SIG-M5 treated with dmso at 0.1 percent for 504 hours (cell line): ENCODE measurements at regions not wholly inside any gene's neighbourhood (a gene's known extent, or its start where the extent isn't known, plus 50 kb on each side); places are given as distances from the start of the nearest gene placed in this dataset.
"Not testable (repeated sequence)": the region's sequence is repeated elsewhere in the genome, so short reads cannot be mapped to it uniquely, and the experiment has no call there.

Experiments
- DNase-seq: peaks from one replicate; lab custom pipeline; 2025; ENCODE audit not compliant: unreplicated experiment; lab: John Stamatoyannopoulos, UW

DNA sequence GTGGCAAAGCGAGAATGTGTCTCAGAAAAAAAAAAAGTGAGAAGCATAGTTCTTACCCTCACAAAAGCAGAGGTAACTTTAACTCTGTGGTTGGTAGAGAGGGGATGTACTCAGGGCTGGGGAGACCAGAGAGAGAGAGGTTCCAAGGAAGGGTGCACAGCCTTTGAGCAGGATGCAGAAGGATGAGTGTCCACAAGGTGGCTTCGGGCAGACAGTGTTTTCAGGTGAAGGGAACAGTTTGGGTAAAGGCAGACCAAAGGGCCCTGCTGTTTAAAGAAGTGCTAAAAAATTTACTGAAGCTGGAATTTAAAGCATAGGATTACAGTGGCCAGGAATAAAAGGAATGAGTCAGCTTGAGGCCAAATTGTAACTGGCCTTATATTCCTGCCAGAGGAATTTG, 2240.6 kb downstream of the EPHA3 start:
- not testable (repeated sequence) for DNase-seq

DNA sequence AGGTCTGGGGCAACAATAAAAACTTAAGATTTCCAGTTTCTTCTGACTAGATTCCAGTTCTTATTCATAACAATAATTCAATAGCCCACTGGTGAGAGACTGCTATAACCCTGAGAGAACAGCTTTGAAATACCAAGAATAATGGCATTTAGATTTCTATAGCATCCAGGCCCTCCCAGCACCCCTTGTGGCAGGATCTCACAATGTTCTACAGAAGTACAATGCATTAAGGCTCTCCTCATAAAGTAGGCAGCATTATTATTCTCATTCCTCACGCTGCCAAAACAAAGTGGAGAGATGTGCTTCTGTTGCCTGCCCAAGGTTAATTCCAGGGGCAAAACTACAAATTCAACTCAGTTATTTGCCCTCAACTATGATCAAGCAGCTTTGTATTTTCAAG, 2241.7 kb downstream of the EPHA3 start:
- not testable (repeated sequence) for DNase-seq

DNA sequence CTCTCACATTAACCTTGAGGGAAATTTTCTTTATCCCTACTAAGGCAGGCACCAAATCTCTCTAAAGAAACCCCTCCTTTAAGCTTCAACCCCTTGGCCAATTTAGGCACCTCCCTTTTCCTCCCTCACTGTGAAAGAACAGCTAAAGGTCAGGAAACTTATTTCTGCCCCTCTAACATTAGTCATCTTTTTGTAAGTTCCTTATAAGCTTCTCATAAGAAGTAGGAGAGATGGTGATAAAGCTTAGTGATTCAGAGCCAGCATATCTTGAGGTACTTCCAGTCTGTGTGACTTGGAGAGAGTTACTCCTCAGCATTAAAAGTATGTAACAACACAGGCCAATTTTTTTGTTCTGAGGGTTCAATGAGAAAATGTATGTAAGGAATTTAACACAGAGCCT, 2244.7 kb downstream of the EPHA3 start:
- DNase-seq, result not testable (repeated sequence)

- not testable (repeated sequence) for DNase-seq
Observed at GRCh38 chr3:91359278-91359677, 2251.9 kb downstream of the EPHA3 start.

GRCh38 chr3:91383100-91383894, 2275.9 kb downstream of the EPHA3 start:
- not testable (repeated sequence) for DNase-seq

GRCh38 chr3:91403938-91404337, 2296.5 kb downstream of the EPHA3 start:
- DNase-seq, result not testable (repeated sequence)

DNA sequence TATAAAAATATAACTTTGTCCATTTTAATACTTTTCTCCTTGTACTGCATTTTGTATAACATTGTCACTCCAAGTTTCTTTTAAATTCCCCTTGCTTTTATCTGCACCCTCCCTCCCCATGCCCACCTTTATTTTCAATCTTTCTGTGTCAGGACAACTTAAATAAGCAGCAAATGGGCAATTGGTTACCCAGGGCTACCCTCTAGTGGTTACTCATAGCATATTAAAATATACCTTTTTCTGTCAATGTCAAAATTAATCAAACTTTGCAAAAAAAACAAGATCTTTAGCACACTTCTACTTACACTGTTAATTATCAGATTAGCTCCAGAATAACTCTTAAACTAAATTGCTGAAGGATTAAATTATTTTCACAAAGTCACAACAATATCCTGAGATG, 2334.6 kb downstream of the EPHA3 start:
- DNase-seq, result not testable (repeated sequence)

DNA sequence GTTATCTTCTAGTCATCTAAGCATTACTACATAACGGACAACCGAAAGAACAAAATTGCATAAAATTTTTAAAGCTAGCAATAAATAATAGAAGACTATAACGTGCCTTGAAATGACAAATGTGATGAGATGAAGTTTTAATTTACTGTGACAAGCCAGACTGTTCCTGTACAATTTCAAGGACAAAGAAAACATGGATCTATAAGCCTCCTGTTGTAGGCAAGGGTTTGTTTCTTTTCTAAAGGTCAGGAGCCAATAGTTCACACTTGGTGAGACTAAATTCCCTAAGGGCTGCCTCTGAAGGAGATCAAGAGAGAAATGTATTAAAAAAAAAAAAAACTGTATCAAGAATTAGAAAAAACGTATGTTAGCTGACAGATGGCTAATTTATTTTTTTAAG, 2335.1 kb downstream of the EPHA3 start:
- not testable (repeated sequence) for DNase-seq

- not testable (repeated sequence) for DNase-seq
Observed at GRCh38 chr3:91448379-91448778, 2341.0 kb downstream of the EPHA3 start.

DNA sequence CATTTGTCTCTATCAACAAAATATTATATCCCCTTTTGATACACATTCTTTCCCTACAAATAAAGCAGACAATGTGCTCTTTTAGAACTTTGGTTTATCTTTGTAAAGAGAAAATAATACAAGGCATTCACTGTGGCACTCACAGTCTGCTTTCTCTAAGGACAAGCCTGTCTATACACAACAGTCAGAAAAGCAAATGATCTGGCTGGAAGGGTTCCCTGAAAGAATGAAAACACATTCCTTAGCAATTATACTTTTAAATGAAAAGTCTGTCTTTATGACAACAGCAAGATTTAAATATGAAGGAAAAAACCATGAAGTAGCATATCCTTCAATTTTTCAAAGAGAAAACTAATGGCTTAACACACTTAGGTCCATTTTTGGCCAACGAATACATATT, 2359.1 kb downstream of the EPHA3 start:
- DNase-seq, result not testable (repeated sequence)

GRCh38 chr3:91469251-91469650, 2361.8 kb downstream of the EPHA3 start:
- DNase-seq, result not testable (repeated sequence)

GRCh38 chr3:91485026-91485425, 2377.6 kb downstream of the EPHA3 start:
- DNase-seq, result peak; percentile 23

DNA sequence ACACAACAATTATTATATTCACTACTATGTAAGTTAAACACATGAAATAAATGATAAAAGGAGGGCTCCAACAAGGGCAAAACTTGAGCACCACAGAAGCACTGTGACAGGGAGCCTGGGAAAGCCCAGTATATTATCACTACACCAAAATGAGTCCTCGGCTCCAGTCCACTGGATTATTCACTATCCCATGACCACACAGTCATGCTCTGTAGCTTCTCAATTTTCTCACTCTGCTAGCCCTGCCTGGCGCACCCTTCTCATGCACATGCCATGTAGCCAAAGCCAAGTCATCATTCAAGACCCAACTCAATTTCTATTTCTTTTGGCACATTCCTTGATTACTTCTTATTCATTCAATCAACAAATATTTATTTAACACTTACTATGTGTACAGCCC, 2378.5 kb downstream of the EPHA3 start:
- DNase-seq, result not testable (repeated sequence)

DNA sequence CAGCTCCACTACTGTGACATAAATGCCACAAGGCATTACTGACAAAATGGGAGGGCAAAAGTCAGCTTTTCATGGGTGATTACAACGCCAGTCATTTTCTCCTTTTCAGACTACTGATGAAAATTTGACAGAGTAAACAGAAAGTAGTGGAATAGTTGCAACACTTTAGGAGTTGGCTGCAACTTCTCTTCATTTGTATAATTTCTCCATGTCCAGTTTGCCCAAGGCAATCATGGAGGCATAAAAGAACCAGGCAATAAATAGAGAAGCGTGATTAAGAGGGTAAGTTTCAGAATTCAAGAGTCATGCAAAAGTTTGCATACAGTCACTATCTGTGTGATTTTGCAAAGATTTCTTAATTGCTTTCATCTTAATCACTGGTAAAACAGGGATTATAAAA, 2390.3 kb downstream of the EPHA3 start:
- DNase-seq, result not testable (repeated sequence)

DNA sequence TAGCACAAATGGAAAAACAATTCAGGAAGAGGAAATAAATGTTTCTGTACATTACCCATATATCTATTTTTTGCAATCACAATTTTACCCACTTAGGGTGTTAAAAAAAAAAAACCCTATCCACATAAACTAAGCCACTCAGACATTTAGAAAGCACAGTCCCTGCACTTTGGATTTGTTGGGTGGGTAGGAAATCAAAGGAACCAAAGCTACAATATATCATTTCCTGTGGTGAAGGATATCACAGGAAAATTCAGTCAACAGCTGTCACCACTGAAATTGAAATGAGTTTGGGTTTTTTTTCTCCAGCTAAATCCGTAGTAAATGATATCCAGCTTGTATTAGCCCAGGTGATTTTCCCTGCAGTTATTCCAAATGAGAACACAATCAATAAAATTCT, 2392.4 kb downstream of the EPHA3 start:
- not testable (repeated sequence) for DNase-seq

GRCh38 chr3:91504874-91505273, 2397.5 kb downstream of the EPHA3 start:
- DNase-seq, result not testable (repeated sequence)
